HL-60 (cell line): ENCODE measurements at regions not wholly inside any gene's neighbourhood (a gene's known extent, or its start where the extent isn't known, plus 50 kb on each side); places are given as distances from the start of the nearest gene placed in this dataset.

Source experiments
- POLR2AphosphoS5 ChIP-seq: IDR thresholded peaks from 2 replicates; pipeline ENCODE4 v1.6.1; 2012; ENCODE audit warnings: low read depth
- SPI1 ChIP-seq: IDR thresholded peaks from 2 replicates; pipeline ENCODE4 v1.6.1; 2012; ENCODE audit warnings: low read depth, mild to moderate bottlenecking, borderline replicate concordance
- TF ChIP-seq, protein P1 (sequence below): IDR thresholded peaks from one replicate; pipeline ENCODE4 v1.5.1; 2011; ENCODE audit warnings: low read length, control low read depth, inconsistent platforms; ENCODE audit not compliant: insufficient read depth
- TF ChIP-seq, protein P2 (sequence below): IDR thresholded peaks from 2 replicates; pipeline ENCODE4 v1.6.1; 2012; ENCODE audit warnings: low read depth; ENCODE audit not compliant: insufficient replicate concordance

DNA sequence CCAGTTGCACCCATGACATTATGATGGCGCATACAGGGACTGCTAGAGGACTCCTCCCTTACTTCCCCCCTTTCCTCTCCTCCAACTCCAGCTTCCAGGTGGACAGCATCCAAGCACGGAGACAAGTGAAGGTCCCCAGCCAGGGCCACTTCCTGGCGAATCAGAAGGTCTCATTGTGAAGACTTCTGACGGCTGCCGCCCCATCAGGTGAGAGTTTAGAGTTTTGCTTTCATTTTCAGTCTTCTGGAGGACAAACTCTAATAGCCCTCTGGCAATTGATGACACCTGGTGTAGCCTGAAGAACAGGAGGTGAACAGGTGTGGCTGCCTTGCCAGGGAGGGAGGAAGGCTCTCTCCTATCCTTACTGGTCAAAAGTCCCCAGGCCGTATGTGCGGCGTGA lies 77.3 kb upstream of the KCNH7 start:
- TF ChIP-seq, protein P1, sequence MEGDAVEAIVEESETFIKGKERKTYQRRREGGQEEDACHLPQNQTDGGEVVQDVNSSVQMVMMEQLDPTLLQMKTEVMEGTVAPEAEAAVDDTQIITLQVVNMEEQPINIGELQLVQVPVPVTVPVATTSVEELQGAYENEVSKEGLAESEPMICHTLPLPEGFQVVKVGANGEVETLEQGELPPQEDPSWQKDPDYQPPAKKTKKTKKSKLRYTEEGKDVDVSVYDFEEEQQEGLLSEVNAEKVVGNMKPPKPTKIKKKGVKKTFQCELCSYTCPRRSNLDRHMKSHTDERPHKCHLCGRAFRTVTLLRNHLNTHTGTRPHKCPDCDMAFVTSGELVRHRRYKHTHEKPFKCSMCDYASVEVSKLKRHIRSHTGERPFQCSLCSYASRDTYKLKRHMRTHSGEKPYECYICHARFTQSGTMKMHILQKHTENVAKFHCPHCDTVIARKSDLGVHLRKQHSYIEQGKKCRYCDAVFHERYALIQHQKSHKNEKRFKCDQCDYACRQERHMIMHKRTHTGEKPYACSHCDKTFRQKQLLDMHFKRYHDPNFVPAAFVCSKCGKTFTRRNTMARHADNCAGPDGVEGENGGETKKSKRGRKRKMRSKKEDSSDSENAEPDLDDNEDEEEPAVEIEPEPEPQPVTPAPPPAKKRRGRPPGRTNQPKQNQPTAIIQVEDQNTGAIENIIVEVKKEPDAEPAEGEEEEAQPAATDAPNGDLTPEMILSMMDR, result no peak
- TF ChIP-seq POLR2AphosphoS5, result no peak
- TF ChIP-seq, protein P2, sequence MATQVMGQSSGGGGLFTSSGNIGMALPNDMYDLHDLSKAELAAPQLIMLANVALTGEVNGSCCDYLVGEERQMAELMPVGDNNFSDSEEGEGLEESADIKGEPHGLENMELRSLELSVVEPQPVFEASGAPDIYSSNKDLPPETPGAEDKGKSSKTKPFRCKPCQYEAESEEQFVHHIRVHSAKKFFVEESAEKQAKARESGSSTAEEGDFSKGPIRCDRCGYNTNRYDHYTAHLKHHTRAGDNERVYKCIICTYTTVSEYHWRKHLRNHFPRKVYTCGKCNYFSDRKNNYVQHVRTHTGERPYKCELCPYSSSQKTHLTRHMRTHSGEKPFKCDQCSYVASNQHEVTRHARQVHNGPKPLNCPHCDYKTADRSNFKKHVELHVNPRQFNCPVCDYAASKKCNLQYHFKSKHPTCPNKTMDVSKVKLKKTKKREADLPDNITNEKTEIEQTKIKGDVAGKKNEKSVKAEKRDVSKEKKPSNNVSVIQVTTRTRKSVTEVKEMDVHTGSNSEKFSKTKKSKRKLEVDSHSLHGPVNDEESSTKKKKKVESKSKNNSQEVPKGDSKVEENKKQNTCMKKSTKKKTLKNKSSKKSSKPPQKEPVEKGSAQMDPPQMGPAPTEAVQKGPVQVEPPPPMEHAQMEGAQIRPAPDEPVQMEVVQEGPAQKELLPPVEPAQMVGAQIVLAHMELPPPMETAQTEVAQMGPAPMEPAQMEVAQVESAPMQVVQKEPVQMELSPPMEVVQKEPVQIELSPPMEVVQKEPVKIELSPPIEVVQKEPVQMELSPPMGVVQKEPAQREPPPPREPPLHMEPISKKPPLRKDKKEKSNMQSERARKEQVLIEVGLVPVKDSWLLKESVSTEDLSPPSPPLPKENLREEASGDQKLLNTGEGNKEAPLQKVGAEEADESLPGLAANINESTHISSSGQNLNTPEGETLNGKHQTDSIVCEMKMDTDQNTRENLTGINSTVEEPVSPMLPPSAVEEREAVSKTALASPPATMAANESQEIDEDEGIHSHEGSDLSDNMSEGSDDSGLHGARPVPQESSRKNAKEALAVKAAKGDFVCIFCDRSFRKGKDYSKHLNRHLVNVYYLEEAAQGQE, result no peak
- TF ChIP-seq SPI1, result no peak
